PC-3 (cell line): ENCODE measurements at regions not wholly inside any gene's neighbourhood (a gene's known extent, or its start where the extent isn't known, plus 50 kb on each side); places are given as distances from the start of the nearest gene placed in this dataset.

Experiments
- ATAC-seq: fragments of 200-7000 bp; cut with Tn5 transposase; 2 replicates; pipeline ENCODE4 v1.9.1; 2020; ENCODE audit warnings: mild to moderate bottlenecking, moderate library complexity
- BruUV-seq: library from RNA; stranded (reverse); fragments of 400-500 nt; replicated peaks from 2 replicates; lab custom pipeline; 2021; lab: Mats Ljungman, UMichigan
- CTCF ChIA-PET: fragments of 300-600 bp; sonication (Branson Sonifier 250); formaldehyde crosslinking; loops from one replicate; lab custom pipeline; 2022; ENCODE audit warnings: antibody characterized with exemption; lab: Charles Lee
- POLR2A ChIA-PET: fragments of 300-600 bp; sonication (Branson Sonifier 250); formaldehyde crosslinking; loops from one replicate; lab custom pipeline; 2022; ENCODE audit warnings: antibody characterized with exemption; ENCODE audit not compliant: unreplicated experiment; lab: Charles Lee
- DNase-seq: peaks from one replicate; pipeline ENCODE4 v3.0.0-alpha.2; 2015
- H2AFZ ChIP-seq: fragments of 300-600 bp; sonication (generic); 2 replicates; pipeline ENCODE4 v1.6.0; 2016; ENCODE audit warnings: antibody characterized with exemption, low read length
- H3F3A ChIP-seq: fragments of 300-600 bp; sonication (generic); one replicate; pipeline ENCODE4 v1.6.0; 2017; ENCODE audit warnings: antibody characterized with exemption, low read length, control low read depth, mild to moderate bottlenecking; ENCODE audit not compliant: unreplicated experiment
- H3K27ac ChIP-seq: fragments of 300-600 bp; sonication (generic); 2 replicates; pipeline ENCODE4 v1.5.1; 2016; ENCODE audit warnings: mild to moderate bottlenecking, low read length
- H3K27me3 ChIP-seq: fragments of 300-600 bp; sonication (generic); 2 replicates; pipeline ENCODE4 v1.6.1; 2016; ENCODE audit warnings: low read length, mixed read lengths
- H3K36me3 ChIP-seq: fragments of 300-600 bp; sonication (generic); 2 replicates; pipeline ENCODE4 v1.6.1; 2016; ENCODE audit warnings: low read depth, mixed run types, low read length, mixed read lengths
- H3K4me1 ChIP-seq: fragments of 300-600 bp; sonication (generic); 2 replicates; pipeline ENCODE4 v1.5.1; 2016; ENCODE audit warnings: low read length; ENCODE audit not compliant: insufficient read depth
- H3K4me2 ChIP-seq: fragments of 300-600 bp; sonication (generic); 2 replicates; pipeline ENCODE4 v1.6.0; 2016; ENCODE audit warnings: low read length
- H3K4me3 ChIP-seq: fragments of 300-600 bp; sonication (generic); 2 replicates; pipeline ENCODE4 v1.5.1; 2016; ENCODE audit warnings: mild to moderate bottlenecking, low read length, mixed read lengths
- H3K79me2 ChIP-seq: fragments of 300-600 bp; sonication (generic); 2 replicates; pipeline ENCODE4 v1.6.1; 2017; ENCODE audit warnings: low read length, mixed read lengths
- H3K9ac ChIP-seq: fragments of 300-600 bp; sonication (generic); 2 replicates; pipeline ENCODE4 v1.6.0; 2016; ENCODE audit warnings: mild to moderate bottlenecking, low read length
- H3K9me2 ChIP-seq: fragments of 300-600 bp; sonication (generic); replicated peaks from 2 replicates; pipeline ENCODE4 v1.6.1; 2016; ENCODE audit warnings: mixed run types, low read length, mixed read lengths
- H3K9me3 ChIP-seq: fragments of 300-600 bp; sonication (generic); 2 replicates; pipeline ENCODE4 v1.6.1; 2016; ENCODE audit warnings: low read length, mixed read lengths
- H4K20me1 ChIP-seq: fragments of 300-600 bp; sonication (generic); 2 replicates; pipeline ENCODE4 v1.6.1; 2016; ENCODE audit warnings: low read length, mixed read lengths
- CTCF ChIP-seq: fragments of 300-600 bp; sonication (generic); conservative IDR thresholded peaks from 2 replicates; pipeline ENCODE4 v1.5.1; 2017; ENCODE audit warnings: antibody characterized with exemption, low read depth, mild to moderate bottlenecking, low read length
- EZH2 ChIP-seq: fragments of 300-600 bp; sonication (generic); IDR thresholded peaks from one replicate; pipeline ENCODE4 v1.6.1; 2017; ENCODE audit warnings: antibody characterized with exemption, mild to moderate bottlenecking, low read length; ENCODE audit not compliant: unreplicated experiment
- EZH2phosphoT487 ChIP-seq: fragments of 300-600 bp; sonication (generic); IDR thresholded peaks from 2 replicates; pipeline ENCODE4 v1.6.1; 2018; ENCODE audit warnings: mild to moderate bottlenecking, antibody characterized with exemption, low read length, borderline replicate concordance
- intact Hi-C: fragments of 100-400 bp; cut with micrococcal nuclease; formaldehyde crosslinking; loops from 2 replicates; pipeline ENCODE4 v1.9.0; 2023

GRCh38 chr2:242040303-242040655, 170.8 kb downstream of the RTP5 start:
- no peak for TF ChIP-seq EZH2phosphoT487
- no peak for TF ChIP-seq CTCF
- TF ChIP-seq EZH2: no peak
- Histone ChIP-seq H3K4me2 (no peak overlapping the region), H3K79me2 (no peaks in the 10 kb centered on the region), H3K36me3 (no peaks in the 10 kb centered on the region), H3K27ac (no peak overlapping the region), H3F3A (no peaks in the 10 kb centered on the region), H3K27me3 (peaks cover 40% of the 10 kb centered on the region), H3K9me3 (no peaks in the 10 kb centered on the region), H3K4me1 (no peaks in the 10 kb centered on the region), H4K20me1 (no peaks in the 10 kb centered on the region), H3K9ac (no peak overlapping the region), H3K4me3 (no peak overlapping the region), H3K9me2 (no peaks in the 10 kb centered on the region), H2AFZ (no peak overlapping the region)
- ATAC-seq (no peak), DNase-seq (no peak)
- intact Hi-C loops: no loop called here
- ChIA-PET POLR2A (no interaction called here), CTCF (no interaction called here)
- BruUV-seq: no TSS peak

- no peak for TF ChIP-seq EZH2
- no peak overlapping the region for H3K4me3 ChIP-seq
- no peaks in the 10 kb centered on the region for H3K79me2 ChIP-seq
- ChIA-PET POLR2A (no interaction called here), CTCF (no interaction called here)
- no peaks in the 10 kb centered on the region for H3K36me3 ChIP-seq
- peaks cover 36% of the 10 kb centered on the region for H3K27me3 ChIP-seq
- H2AFZ ChIP-seq: no peak overlapping the region
- no TSS peak for BruUV-seq
- H3K27ac ChIP-seq: no peak overlapping the region
- no peak for ATAC-seq
- no peaks in the 10 kb centered on the region for H3K4me1 ChIP-seq
- no peaks in the 10 kb centered on the region for H4K20me1 ChIP-seq
- no peaks in the 10 kb centered on the region for H3K9me2 ChIP-seq
- H3K9me3 ChIP-seq: no peaks in the 10 kb centered on the region
- H3K9ac ChIP-seq: no peak overlapping the region
- H3K4me2 ChIP-seq: no peak overlapping the region
- H3F3A ChIP-seq: no peaks in the 10 kb centered on the region
- no peak for DNase-seq
- intact Hi-C loops: no loop called here
Observed at GRCh38 chr2:242040681-242041080, 171.2 kb downstream of the RTP5 start.

GRCh38 chr2:242041816-242042215, 172.3 kb downstream of the RTP5 start:
- H3K9me3 ChIP-seq: no peaks in the 10 kb centered on the region
- H2AFZ ChIP-seq: no peak overlapping the region
- H3K27me3 ChIP-seq: peaks cover 25% of the 10 kb centered on the region
- H3F3A ChIP-seq: no peaks in the 10 kb centered on the region
- H3K36me3 ChIP-seq: no peaks in the 10 kb centered on the region
- no peak overlapping the region for H3K27ac ChIP-seq
- BruUV-seq: no TSS peak
- no peaks in the 10 kb centered on the region for H3K9me2 ChIP-seq
- no peaks in the 10 kb centered on the region for H3K79me2 ChIP-seq
- TF ChIP-seq EZH2phosphoT487 (no peak), CTCF (no peak), EZH2 (no peak)
- intact Hi-C loops: no loop called here
- ATAC-seq (no peak), DNase-seq (no peak)
- no peaks in the 10 kb centered on the region for H4K20me1 ChIP-seq
- POLR2A ChIA-PET: no interaction called here
- no peak overlapping the region for H3K4me2 ChIP-seq
- H3K9ac ChIP-seq: no peak overlapping the region
- no peaks in the 10 kb centered on the region for H3K4me1 ChIP-seq
- CTCF ChIA-PET: no interaction called here
- H3K4me3 ChIP-seq: no peak overlapping the region
